GM12873 (cell line): ENCODE measurements at regions not wholly inside any gene's neighbourhood (a gene's known extent, or its start where the extent isn't known, plus 50 kb on each side); places are given as distances from the start of the nearest gene placed in this dataset.

Source experiments
- CTCF ChIP-seq: IDR thresholded peaks from 2 replicates; pipeline ENCODE4 v1.5.1; 2012; ENCODE audit warnings: low read depth, mild to moderate bottlenecking, moderate library complexity, low read length, control low read depth; ENCODE audit not compliant: insufficient read depth; ENCODE audit errors: missing control alignments

DNA sequence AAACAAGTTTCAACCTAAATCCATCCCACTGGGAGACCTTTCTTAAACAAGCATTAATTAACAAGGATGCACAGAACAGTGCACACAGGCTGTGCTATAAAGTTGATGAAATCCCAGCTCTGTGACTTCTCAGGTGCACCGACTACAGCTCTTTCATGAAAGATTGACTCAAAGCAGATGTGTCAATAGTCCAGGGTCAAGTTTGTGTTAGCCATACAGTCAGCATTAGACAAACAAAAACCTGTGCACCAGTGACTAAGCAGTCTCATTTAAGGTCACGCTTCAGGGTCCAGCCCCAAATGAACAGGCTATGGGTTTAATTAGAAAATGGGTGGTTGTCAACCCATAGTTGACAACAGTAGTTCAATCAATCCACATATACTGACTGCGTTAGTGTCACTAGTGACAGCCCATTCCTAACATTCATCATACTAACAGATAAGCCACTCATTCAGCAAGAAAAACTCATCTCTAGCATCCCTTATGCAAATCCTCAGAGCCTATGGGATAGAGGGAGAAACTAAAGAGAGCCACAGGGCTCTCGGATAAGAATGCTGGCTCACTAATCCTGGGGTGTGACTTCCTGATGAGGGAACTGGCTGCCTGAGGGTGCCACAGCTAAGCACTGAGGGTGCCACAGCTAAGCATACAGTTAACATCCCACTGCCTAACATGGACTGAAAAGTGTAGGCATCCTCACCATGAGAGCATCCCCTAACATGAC is 84.1 kb downstream of the WNT5A start:
- no peak for TF ChIP-seq CTCF

- no peak for TF ChIP-seq CTCF
Measured at GRCh38 chr3:55380561-55380960, 106.5 kb downstream of the WNT5A start.

DNA sequence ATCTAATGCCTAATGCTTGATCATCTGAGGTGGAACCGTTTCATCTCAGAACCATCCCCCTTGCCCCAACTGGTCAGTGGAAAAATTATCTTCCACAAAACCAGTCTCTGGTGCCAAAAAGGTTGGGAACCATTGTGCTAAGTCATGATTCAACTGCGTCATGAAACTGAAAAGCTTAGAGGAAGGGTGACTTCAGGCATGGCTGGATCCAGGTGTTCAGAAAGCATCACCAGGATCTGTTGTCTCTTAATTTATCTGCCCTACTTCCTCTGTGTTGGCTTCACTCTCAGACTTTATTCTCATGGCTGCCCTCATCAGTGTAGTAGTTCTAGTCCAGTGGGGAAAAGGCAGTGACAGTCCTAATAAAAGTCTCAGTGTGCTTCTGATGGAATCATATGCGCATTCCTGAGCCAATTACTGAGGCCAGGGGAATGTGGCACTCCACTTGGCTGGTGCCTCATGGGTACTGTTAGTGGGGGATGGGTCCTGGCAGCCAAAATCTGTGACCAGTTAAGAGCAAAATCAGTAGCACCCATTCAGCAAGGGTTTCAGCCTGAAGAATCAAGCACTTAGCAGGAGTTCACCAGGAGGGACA is 110.3 kb downstream of the WNT5A start:
- TF ChIP-seq CTCF = no peak

- no peak for TF ChIP-seq CTCF
Measured at GRCh38 chr3:55373423-55373822, 113.7 kb downstream of the WNT5A start.

DNA sequence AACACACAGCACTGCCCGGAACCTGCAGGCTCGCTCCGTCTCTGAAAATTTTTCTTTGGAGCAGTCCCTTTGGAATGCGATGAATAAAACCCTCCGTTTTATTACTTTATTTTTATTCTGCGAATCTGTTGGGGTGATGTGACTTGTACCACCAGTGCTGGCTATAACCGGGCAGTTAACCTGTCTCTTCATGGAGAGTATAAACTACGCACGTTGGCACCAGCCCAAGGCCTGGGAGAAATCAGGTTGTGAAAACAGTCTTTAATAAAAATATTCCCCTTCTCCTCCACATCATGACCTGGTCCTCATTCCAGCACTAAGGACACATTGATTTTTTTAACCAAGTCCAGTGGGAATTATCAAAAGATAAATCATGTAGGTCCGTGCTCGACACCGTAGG is 116.8 kb downstream of the WNT5A start:
- no peak for TF ChIP-seq CTCF

DNA sequence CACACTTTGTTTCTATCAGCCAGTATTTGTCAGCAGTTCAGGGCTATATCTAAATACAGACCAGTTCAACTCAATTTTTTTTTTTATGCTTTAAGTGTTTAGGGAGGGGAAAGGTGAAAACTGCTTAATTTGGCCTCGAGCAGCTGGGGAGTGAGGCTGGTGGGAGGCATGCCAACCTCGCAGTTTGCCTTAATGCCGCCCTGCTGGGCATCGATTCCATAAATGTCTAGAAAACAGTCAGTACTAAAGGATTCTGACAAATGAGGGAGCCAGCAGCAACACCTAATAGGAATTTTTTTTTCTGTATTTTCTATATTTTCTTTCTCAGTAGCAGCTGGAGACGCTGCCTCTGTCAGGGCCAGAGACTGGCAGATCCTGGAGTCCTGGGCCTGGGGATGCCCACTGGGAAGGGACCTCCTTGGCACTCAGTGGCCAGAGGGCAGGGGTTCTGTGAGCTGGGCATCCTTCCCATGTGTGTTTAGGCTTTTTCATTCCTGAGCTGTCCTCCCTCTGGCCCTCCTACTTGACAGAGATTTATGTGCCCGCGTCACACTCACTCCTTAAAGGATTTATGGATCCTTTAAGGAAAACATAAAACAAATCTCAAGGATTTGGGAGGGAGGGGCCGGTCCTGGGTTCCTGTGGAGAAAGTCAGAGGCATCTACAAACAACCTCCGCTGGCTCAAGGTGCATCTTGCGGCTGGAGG is 117.8 kb downstream of the WNT5A start:
- no peak for TF ChIP-seq CTCF

- TF ChIP-seq CTCF = no peak
Measured at GRCh38 chr3:55368366-55368765, 118.7 kb downstream of the WNT5A start.
